ENCODE measurements at regions not wholly inside any gene's neighbourhood (a gene's known extent, or its start where the extent isn't known, plus 50 kb on each side); places are given as distances from the start of the nearest gene placed in this dataset.
"Not testable (repeated sequence)": the region's sequence is repeated elsewhere in the genome, so short reads cannot be mapped to it uniquely, and the experiment has no call there.

GRCh38 chr15:25171111-25171811 is 216.5 kb downstream of the SNRPN start:
- DNase-seq = peak in 1 of 5 donors; percentile 4

DNA sequence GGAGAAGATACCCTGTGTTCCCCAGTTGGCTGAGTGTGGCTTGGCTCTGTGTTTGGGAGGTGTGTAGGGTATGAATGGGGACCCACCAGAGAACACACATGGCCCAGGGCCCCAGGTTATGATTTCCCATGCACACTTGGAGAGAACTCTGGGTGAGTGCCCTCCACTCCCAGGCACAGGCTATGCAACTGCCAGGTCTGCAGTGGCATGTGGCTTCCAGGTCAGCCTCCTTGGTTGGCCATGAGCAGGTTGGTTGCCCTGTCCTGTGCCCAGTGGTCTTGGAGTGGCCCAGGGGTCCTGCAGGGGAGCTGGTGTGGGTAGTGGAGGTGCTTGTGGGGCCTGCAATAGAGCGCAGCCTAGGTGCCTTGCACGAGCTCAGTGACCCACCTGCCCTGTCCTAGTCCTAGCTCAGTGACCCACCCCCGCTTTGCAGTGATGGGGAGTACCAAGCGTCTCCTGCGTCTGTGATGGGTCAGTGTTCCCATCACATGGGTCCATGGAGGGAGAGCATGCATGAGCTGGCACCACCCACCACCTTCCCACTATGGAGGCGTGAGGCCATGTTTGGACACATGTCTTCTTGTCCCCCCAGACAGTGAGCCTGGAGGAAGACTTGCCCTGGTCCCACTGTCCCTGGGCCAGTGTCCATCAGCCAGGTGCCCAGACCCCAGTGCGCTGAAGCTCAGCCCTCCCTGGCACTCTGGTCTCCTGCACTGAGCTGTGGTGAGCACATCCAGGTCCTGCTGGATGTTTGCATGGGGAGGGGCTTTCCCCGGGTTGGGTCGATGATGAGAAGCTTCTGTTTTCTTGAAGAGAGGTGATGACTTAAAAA is 217.3 kb downstream of the SNRPN start:
- DNase-seq = peak in 2 of 5 donors; percentile 4 to 6

- DNase-seq = no peak
Measured at GRCh38 chr15:25172691-25173090, 217.9 kb downstream of the SNRPN start.

GRCh38 chr15:25173241-25174028 is 218.6 kb downstream of the SNRPN start:
- DNase-seq = peak in 2 of 5 donors; percentile 4 to 6

DNA sequence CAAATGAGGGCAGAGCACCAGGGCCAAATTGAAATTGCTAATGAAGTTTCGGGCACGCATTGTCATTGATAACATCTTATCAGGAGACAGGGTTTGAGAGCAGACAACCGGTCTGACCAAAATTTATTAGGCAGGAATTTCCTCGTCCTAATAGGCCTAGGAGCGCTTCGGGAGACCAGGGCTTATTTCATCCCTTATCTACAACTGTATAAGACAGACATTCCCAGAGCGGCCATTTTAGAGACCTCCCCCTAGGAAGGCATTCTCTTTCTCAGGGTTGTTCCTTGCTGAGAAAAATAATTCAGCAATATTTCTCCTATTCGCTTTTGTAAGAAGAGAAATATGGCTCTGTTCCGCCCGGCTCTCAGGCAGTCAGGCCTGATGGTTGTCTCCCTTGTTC is 219.4 kb downstream of the SNRPN start:
- DNase-seq = not testable (repeated sequence)

GRCh38 chr15:25175033-25175788 is 220.4 kb downstream of the SNRPN start:
- peak in 1 of 5 donors; percentile 9 for DNase-seq

GRCh38 chr15:25175789-25176615 is 221.2 kb downstream of the SNRPN start:
- DNase-seq = peak in 2 of 5 donors; percentile 4 to 7

- peak in 1 of 5 donors; percentile 2 for DNase-seq
Measured at GRCh38 chr15:25176616-25176923, 221.8 kb downstream of the SNRPN start.

DNA sequence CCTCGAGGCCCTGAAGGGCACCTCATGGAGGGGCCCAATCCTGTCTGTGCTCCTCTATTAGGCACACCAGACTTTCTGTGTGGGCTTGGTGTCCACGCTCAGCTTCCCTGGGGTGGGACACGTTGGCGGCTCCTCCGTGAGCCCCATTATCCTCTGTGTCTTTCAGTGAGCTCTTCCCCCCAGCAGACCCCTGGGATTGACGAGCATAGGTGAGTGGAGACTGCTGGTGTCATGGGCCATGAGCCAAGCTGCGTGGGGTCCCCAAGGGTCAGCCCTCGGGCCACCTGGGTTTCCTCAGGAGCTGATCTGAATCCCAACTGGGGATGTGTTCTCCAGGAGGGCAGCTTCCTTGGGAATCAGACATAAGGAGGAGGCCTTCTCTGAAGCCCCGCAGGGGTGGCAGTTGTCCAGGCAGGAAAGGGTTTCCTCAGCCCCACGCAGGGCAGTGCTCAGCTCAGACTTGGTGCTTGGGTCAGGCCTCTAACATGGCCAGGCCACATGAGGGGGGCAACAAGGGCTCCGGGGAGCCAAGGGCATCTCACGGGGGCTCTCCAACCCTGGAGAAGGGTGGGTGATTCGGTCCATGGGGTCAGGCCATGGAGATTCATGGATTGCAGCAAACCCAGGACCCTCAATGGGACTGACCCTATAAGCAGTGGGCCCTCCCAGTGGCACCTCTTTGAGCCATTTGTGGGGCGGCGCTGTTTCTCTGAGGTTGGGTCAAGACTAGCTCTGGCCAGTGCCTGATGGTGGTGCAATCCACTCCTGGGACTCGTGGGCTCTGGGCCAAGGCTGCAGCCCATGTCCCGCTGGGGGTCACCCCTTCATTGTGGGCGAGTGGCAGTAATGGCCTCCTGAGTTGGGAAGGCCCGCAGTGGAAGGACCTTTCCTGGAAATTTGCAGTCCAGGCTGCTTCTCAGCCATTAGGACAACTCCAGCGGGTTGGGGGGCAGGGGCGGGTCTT is 222.5 kb downstream of the SNRPN start:
- peak in 1 of 5 donors; percentile 8 for DNase-seq

DNA sequence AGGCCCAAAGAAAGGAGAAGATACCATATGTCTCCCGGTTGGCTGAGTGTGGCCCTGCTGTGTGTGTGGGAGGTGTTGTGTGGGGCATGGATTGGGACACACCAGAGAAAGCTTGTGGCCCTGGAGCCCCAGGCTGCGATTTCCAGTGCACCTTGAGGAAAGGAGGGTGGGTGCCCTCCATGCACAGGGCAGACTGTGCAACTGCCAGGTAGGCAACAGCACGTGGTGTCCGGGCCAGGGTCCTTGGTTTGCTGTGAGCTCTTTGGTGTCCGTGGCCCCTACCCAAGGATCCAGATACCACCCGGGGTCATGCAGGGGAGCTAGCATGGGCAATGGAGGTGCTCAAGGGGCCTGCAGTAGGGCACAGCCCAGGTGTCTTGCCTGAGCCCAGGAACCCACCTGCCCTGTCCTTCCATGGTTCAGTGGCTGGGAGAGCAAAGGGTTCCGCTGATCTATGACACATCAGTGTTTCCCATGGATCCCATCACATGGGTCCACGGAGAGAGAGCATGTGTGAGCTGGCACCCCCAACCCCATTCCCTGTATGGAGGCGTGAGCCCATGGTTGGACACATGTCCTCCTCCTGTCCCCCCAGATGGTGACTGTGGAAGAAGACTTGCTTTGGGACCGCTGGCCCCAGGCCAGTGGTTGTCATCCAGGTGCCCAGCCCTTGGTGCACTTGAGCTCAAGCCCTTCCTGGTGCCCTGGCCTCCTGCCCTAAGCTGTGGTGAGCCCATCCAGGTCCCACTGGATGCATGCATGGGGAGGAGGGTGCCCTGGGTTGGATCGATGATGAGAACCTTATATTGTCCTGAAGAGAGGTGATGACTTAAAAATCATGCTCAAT is 223.4 kb downstream of the SNRPN start:
- peak in 2 of 5 donors; percentile 3 to 7 for DNase-seq

DNA sequence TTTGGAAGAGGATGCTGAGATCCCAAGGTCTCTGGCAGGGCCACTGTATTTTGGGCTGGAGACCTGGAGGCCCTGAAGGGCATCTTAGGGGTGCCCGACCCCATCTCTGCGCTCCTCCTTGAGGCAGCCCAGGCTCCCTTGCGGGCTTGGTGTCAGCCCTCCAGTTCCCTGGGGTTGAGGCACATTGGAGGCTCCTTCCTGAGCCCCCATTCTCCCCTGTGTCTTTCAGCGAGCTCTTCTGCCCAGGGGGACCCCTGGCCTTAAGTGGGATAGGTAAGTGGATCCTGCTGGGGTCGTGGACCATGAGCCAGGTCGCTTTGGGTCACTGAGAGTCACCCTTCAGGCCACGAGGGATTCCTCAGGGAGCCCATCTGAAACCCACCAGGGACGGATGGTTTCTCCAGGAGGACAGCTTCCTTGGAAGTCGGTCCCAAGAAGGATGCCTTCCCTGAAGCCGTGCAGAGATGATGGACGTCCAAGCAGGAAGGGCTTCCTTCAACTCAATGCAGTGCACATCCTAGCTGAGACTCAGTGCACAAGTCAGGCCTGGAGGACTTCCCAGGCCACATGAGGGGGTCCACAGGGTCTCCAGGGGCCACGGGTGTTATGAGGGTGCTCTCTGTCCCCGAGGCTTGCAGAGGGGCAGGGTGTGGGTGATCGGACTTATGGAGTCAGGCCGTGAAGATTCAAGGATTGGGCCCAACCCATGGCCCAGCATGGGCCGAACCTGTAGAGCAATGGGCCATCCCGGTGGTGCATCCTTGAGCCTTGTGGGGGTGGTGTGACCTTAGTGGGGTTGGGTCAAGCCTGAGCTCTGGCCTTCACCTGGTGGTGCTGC is 224.3 kb downstream of the SNRPN start:
- DNase-seq = peak in 2 of 5 donors; percentile 3 to 4

GRCh38 chr15:25179673-25180511 is 225.1 kb downstream of the SNRPN start:
- peak in 1 of 5 donors; percentile 2 for DNase-seq

DNA sequence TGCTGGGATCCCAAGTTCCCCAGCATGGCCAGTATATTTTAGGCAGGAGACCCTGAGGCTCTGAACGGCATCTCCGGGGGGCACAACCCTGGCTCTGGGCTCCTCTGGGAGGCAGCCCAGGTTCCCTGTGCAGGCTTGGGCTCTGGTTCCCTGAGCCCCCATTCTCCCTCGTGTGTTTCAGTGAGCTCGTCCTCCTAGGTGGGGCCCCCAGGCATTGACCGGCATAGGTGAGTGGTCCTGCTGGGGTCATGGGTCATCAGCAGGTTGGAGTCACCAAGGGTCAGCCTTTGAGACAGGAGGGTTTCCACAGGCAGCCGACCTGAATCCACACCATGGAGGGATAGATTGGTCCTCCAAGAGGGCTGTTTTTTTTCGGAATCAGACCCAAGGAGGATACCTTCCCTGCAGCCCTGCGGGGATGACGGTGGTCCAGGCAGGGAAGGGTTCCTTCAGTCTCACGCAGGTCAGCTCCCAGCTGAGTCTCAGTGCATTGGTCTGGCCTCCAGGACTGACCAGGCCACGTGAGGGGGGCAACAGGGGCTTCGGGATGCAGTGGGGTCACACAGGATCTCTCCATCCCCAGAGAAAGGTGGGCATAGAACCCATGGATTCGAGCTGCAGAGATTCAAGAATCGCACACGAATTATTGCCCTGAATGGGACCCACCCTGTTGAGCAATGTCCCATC is 226.0 kb downstream of the SNRPN start:
- peak in 2 of 5 donors; percentile 2 to 6 for DNase-seq

- no peak for DNase-seq
Measured at GRCh38 chr15:25181293-25182097, 226.7 kb downstream of the SNRPN start.

DNA sequence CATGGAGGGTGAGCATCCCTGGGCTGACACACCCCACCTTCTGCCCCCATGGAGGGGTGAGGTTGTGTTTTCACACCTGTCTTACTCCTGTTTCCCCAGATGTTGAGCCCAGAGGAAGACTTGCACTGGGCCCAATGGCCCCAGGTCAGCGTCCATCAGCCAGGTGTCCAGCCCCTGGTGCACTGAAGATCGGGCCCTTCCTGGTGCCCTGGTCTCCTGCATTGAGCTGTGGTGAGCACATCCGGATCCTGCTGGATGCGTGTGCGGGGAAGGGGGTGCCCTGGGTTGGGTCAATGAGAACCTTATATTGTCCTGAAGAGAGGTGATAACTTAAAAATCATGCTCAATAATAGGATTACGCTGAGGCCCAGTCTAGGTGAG is 227.3 kb downstream of the SNRPN start:
- DNase-seq = peak in 2 of 5 donors; percentile 1 to 10

Measured in T-helper 1 cell (primary cell).